ENCODE measurements at regions not wholly inside any gene's neighbourhood (a gene's known extent, or its start where the extent isn't known, plus 50 kb on each side); places are given as distances from the start of the nearest gene placed in this dataset.

- no peak overlapping the region for H3K9ac ChIP-seq (ENCODE audit: low read length)
- H3K9me2 ChIP-seq (replicated peaks; ENCODE audit: low read length): no peaks in the 10 kb centered on the region
- no peak overlapping the region for H3K4me2 ChIP-seq (ENCODE audit: low read length)
- no peaks in the 10 kb centered on the region for H3K36me3 ChIP-seq (ENCODE audit: low read depth, low read length)
- DNase-seq (no peak), ATAC-seq (no peak)
- H3K4me1 ChIP-seq (ENCODE audit: insufficient read depth, low read length): no peaks in the 10 kb centered on the region
- TF ChIP-seq EZH2 (IDR thresholded peaks at IDR 0.05; ENCODE audit: low read length, unreplicated experiment) (no peak), EZH2phosphoT487 (IDR thresholded peaks at IDR 0.05; ENCODE audit: borderline replicate concordance, low read length) (no peak), CTCF (conservative IDR thresholded peaks at IDR 0.05; ENCODE audit: low read depth, low read length) (no peak)
- ChIA-PET CTCF (no interaction called here), POLR2A (ENCODE audit: unreplicated experiment) (no interaction called here)
- H3F3A ChIP-seq (ENCODE audit: low read length, unreplicated experiment): no peaks in the 10 kb centered on the region
- H4K20me1 ChIP-seq (ENCODE audit: low read length): no peaks in the 10 kb centered on the region
- H2AFZ ChIP-seq (ENCODE audit: low read length): no peak overlapping the region
- BruUV-seq (replicated peaks): no TSS peak
- no peaks in the 10 kb centered on the region for H3K79me2 ChIP-seq (ENCODE audit: low read length)
- H3K27me3 ChIP-seq (ENCODE audit: low read length): no peaks in the 10 kb centered on the region
- H3K27ac ChIP-seq (ENCODE audit: low read length): no peak overlapping the region
- H3K9me3 ChIP-seq (ENCODE audit: low read length): no peaks in the 10 kb centered on the region
- intact Hi-C loops (cut with micrococcal nuclease): loop anchor here (10.0 kb wide), 1 partner anchor 194 kb away; no protein-coding TSS in a partner anchor
- H3K4me3 ChIP-seq (ENCODE audit: low read length): no peak overlapping the region
These were observed 453.7 kb downstream of the SLC4A3 start for GRCh38 chr2:220081171-220081570.

GRCh38 chr2:220090050-220090449, 462.6 kb downstream of the SLC4A3 start:
- Histone ChIP-seq H3K27me3 (ENCODE audit: low read length) (no peaks in the 10 kb centered on the region), H3K4me1 (ENCODE audit: insufficient read depth, low read length) (peaks cover 7% of the 10 kb centered on the region), H3K9me2 (replicated peaks; ENCODE audit: low read length) (no peaks in the 10 kb centered on the region), H3K4me3 (ENCODE audit: low read length) (no peak overlapping the region), H3F3A (ENCODE audit: low read length, unreplicated experiment) (no peaks in the 10 kb centered on the region), H3K27ac (ENCODE audit: low read length) (no peak overlapping the region), H3K79me2 (ENCODE audit: low read length) (no peaks in the 10 kb centered on the region), H3K36me3 (ENCODE audit: low read depth, low read length) (no peaks in the 10 kb centered on the region), H2AFZ (ENCODE audit: low read length) (peak overlapping the region; percentile 19; the same call in 1 of the 2 replicates), H3K9ac (ENCODE audit: low read length) (no peak overlapping the region), H3K4me2 (ENCODE audit: low read length) (no peak overlapping the region), H4K20me1 (ENCODE audit: low read length) (no peaks in the 10 kb centered on the region), H3K9me3 (ENCODE audit: low read length) (no peaks in the 10 kb centered on the region)
- no TSS peak for BruUV-seq (replicated peaks)
- ChIA-PET CTCF (no interaction called here), POLR2A (ENCODE audit: unreplicated experiment) (interaction anchor here (0.5 kb wide), 1 partner anchor 174 kb away, joined by 4 read pairs; no protein-coding TSS in a partner anchor)
- DNase-seq (peak; percentile 28), ATAC-seq (peak; percentile 42)
- intact Hi-C loops (cut with micrococcal nuclease): no loop called here
- TF ChIP-seq EZH2phosphoT487 (IDR thresholded peaks at IDR 0.05; ENCODE audit: borderline replicate concordance, low read length) (no peak), EZH2 (IDR thresholded peaks at IDR 0.05; ENCODE audit: low read length, unreplicated experiment) (no peak), CTCF (conservative IDR thresholded peaks at IDR 0.05; ENCODE audit: low read depth, low read length) (no peak)

- Histone ChIP-seq H3K79me2 (ENCODE audit: low read length) (no peaks in the 10 kb centered on the region), H4K20me1 (ENCODE audit: low read length) (no peaks in the 10 kb centered on the region), H3K27ac (ENCODE audit: low read length) (no peak overlapping the region), H3K4me2 (ENCODE audit: low read length) (no peak overlapping the region), H3F3A (ENCODE audit: low read length, unreplicated experiment) (no peaks in the 10 kb centered on the region), H3K4me3 (ENCODE audit: low read length) (no peak overlapping the region), H2AFZ (ENCODE audit: low read length) (no peak overlapping the region), H3K4me1 (ENCODE audit: insufficient read depth, low read length) (peaks cover 7% of the 10 kb centered on the region), H3K9me3 (ENCODE audit: low read length) (no peaks in the 10 kb centered on the region), H3K9ac (ENCODE audit: low read length) (no peak overlapping the region), H3K9me2 (replicated peaks; ENCODE audit: low read length) (no peaks in the 10 kb centered on the region), H3K36me3 (ENCODE audit: low read depth, low read length) (no peaks in the 10 kb centered on the region), H3K27me3 (ENCODE audit: low read length) (no peaks in the 10 kb centered on the region)
- intact Hi-C loops (cut with micrococcal nuclease): no loop called here
- TF ChIP-seq CTCF (conservative IDR thresholded peaks at IDR 0.05; ENCODE audit: low read depth, low read length) (no peak), EZH2 (IDR thresholded peaks at IDR 0.05; ENCODE audit: low read length, unreplicated experiment) (no peak), EZH2phosphoT487 (IDR thresholded peaks at IDR 0.05; ENCODE audit: borderline replicate concordance, low read length) (no peak)
- POLR2A ChIA-PET (ENCODE audit: unreplicated experiment): no interaction called here
- no TSS peak for BruUV-seq (replicated peaks)
- ATAC-seq: no peak
- CTCF ChIA-PET: no interaction called here
- peak; percentile 18 for DNase-seq
These were observed 469.0 kb downstream of the SLC4A3 start for GRCh38 chr2:220096406-220096805.
